Transverse colon (tissue), 4 donors: ENCODE measurements at regions not wholly inside any gene's neighbourhood (a gene's known extent, or its start where the extent isn't known, plus 50 kb on each side); places are given as distances from the start of the nearest gene placed in this dataset.

Experiments used
- DNase-seq: peaks from one replicate; pipeline ENCODE4 v3.0.0-alpha.2; 2019
- H3K27ac ChIP-seq, 4 donors: fragments of 200-600 bp; sonication (generic); 2 replicates each; pipeline ENCODE4 v1.5.1; 2016 to 2018; ENCODE audit warnings: inconsistent platforms in 4 of 4
- H3K27me3 ChIP-seq: fragments of 200-600 bp; sonication (generic); 2 replicates; pipeline ENCODE4 v1.5.1; 2017; ENCODE audit warnings: inconsistent platforms
- H3K36me3 ChIP-seq, 4 donors: fragments of 200-600 bp; sonication (generic); 2 replicates each; pipeline ENCODE4 v1.5.1; 2017 to 2019; ENCODE audit warnings: inconsistent platforms in 4 of 4
- H3K4me1 ChIP-seq, 4 donors: fragments of 200-600 bp; sonication (generic); 2 replicates each; pipeline ENCODE4 v1.5.1; 2017 to 2020; ENCODE audit warnings: inconsistent platforms in 4 of 4
- H3K4me3 ChIP-seq, 4 donors: fragments of 200-600 bp; sonication (generic); 1 replicate in 1 of 4; 2 replicates in 3 of 4; pipeline versions ENCODE4 v1.5.1 to v1.6.1; 2017 to 2019; ENCODE audit warnings: inconsistent platforms in 4 of 4
- H3K9me3 ChIP-seq, 2 donors: fragments of 200-600 bp; sonication (generic); 2 replicates each; pipeline ENCODE4 v1.5.1; 2017 to 2019; ENCODE audit warnings: inconsistent platforms in 2 of 2
- EP300 ChIP-seq: sonication (generic); formaldehyde crosslinking; IDR thresholded peaks from one replicate; pipeline ENCODE4 v1.6.1; 2017; ENCODE audit warnings: antibody characterized with exemption, low read depth
- POLR2A ChIP-seq: fragments of 450-650 bp; IDR thresholded peaks from one replicate; pipeline ENCODE4 v1.6.1; 2016; ENCODE audit warnings: antibody characterized with exemption, mild to moderate bottlenecking, moderate library complexity
- POLR2AphosphoS5 ChIP-seq, 3 donors: sonication (generic); formaldehyde crosslinking; IDR thresholded peaks; one replicate each; pipeline ENCODE4 v1.6.1; 2016; ENCODE audit warnings: antibody characterized with exemption in 3 of 3
- WGBS, 2 donors: methylation state at CpG; one replicate each; pipeline ENCODE4 v1.1.5; 2018; ENCODE audit warnings: low coverage in 1 of 2; 5-methylcytosine and 5-hydroxymethylcytosine counted together
- in situ Hi-C, 4 donors: fragments of 200-750 bp; cut with MboI; loops; one replicate each; pipeline versions ENCODE4 v1.15.0 to v1.15.1; 2017; ENCODE audit warnings: low sequenced_read_pairs in 3 of 4, low pct_ligation_motif_present in 1 of 4, low pct_unique_long_range_greater_than_20kb in 1 of 4
- intact Hi-C: fragments of 100-400 bp; cut with DNase I; formaldehyde crosslinking; loops from one replicate; pipeline ENCODE4 v1.15.1; 2023; ENCODE audit warnings: low total_unique reads
- TF ChIP-seq, protein P1 (sequence below), 5 experiments: fragments of 200-600 bp in 3 of 5; fragments of 450-650 bp in 2 of 5; sonication (generic) in 3 of 5; IDR thresholded peaks; 1 replicate in 2 of 5; 2 replicates in 3 of 5; pipeline ENCODE4 v1.5.1; 2016 to 2017; ENCODE audit warnings: antibody characterized with exemption in 5 of 5, inconsistent platforms in 3 of 5, mild to moderate bottlenecking in 2 of 5, moderate library complexity in 1 of 5

- H3K36me3 ChIP-seq = no peaks in the 10 kb centered on the region
- TF ChIP-seq POLR2A (no peak), POLR2AphosphoS5 (IDR thresholded peaks at IDR 0.05) (no peak)
- no peak overlapping the region for H3K4me3 ChIP-seq
- in situ Hi-C loops = no loop called here
- no peak overlapping the region for H3K27ac ChIP-seq
- DNase-seq = no peak
- intact Hi-C loops = no loop called here
- no peaks in the 10 kb centered on the region for H3K9me3 ChIP-seq
- H3K27me3 ChIP-seq = peaks cover 15% of the 10 kb centered on the region
- WGBS, 2 donors = 90 to 100% methylated on average over 2 to 7 of the region's 7 CpGs
- no peaks in the 10 kb centered on the region for H3K4me1 ChIP-seq
Observed at GRCh38 chr3:44109771-44110361, 131.8 kb upstream of the TOPAZ1 start.

- no peaks in the 10 kb centered on the region for H3K36me3 ChIP-seq
- 72 to 93% methylated on average over 2 to 9 of the region's 9 CpGs for WGBS, 2 donors
- no peak for DNase-seq
- H3K27ac ChIP-seq = no peak overlapping the region
- no peaks in the 10 kb centered on the region for H3K9me3 ChIP-seq
- TF ChIP-seq POLR2AphosphoS5 (IDR thresholded peaks at IDR 0.05) (no peak), EP300 (no peak), POLR2A (no peak)
- TF ChIP-seq, protein P1, sequence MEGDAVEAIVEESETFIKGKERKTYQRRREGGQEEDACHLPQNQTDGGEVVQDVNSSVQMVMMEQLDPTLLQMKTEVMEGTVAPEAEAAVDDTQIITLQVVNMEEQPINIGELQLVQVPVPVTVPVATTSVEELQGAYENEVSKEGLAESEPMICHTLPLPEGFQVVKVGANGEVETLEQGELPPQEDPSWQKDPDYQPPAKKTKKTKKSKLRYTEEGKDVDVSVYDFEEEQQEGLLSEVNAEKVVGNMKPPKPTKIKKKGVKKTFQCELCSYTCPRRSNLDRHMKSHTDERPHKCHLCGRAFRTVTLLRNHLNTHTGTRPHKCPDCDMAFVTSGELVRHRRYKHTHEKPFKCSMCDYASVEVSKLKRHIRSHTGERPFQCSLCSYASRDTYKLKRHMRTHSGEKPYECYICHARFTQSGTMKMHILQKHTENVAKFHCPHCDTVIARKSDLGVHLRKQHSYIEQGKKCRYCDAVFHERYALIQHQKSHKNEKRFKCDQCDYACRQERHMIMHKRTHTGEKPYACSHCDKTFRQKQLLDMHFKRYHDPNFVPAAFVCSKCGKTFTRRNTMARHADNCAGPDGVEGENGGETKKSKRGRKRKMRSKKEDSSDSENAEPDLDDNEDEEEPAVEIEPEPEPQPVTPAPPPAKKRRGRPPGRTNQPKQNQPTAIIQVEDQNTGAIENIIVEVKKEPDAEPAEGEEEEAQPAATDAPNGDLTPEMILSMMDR (IDR thresholded peaks at IDR 0.05) = no peak
- intact Hi-C loops (no loop called here), in situ Hi-C loops (no loop called here)
- H3K27me3 ChIP-seq = peaks cover 16% of the 10 kb centered on the region
- H3K4me3 ChIP-seq = no peak overlapping the region
- no peaks in the 10 kb centered on the region for H3K4me1 ChIP-seq
Observed at GRCh38 chr3:44110648-44111047, 131.0 kb upstream of the TOPAZ1 start.

DNA sequence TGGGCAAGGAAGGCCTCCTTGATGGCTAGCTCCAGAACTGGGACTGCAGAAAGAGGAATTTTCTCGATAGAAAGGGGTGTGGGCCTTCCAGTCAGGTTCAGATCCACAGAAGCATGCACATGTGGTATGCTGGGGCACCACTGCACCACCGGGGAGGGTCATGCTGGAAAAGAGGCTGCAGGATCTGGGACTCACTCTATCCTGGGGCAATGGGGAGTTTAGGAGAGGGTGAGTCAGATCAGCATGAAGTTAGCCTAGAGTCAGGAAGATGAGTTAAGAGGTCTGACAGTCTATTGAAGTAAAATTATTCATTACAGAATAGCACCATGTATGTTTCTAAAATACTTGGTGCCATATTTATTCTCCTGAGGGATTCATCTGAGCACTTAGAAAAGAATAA lies 130.2 kb upstream of the TOPAZ1 start:
- Histone ChIP-seq H3K27ac (no peak overlapping the region), H3K9me3 (no peaks in the 10 kb centered on the region), H3K36me3 (no peaks in the 10 kb centered on the region), H3K27me3 (peaks cover 12% of the 10 kb centered on the region), H3K4me1 (no peaks in the 10 kb centered on the region), H3K4me3 (no peak overlapping the region)
- DNase-seq = no peak
- no peak for TF ChIP-seq POLR2A
- TF ChIP-seq, protein P1 (IDR thresholded peaks at IDR 0.05) = no peak
- TF ChIP-seq POLR2AphosphoS5 (IDR thresholded peaks at IDR 0.05) = no peak
- no peak for TF ChIP-seq EP300
- in situ Hi-C loops (no loop called here), intact Hi-C loops (no loop called here)
- WGBS, 2 donors = 90 to 100% methylated on average over 1 to 2 of the region's 2 CpGs

DNA sequence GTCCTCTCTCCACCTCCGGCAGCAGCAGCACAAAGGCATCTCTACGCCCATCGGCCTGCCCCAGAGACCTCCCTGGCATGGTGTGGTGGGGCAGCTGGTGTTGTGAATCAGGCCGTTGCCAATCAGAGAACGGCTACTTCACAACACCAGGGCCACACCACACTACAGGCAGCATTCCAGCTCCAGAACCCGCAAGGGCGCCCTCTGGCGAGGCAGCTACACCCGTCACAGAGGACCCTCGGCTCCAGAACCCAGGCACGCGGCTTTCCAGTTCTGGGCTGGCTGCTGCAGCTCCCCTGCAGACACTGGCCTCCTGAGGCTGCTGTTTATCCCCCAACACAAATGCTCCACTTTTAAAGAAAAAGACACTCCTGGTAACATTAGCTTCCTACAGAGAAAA lies 127.5 kb upstream of the TOPAZ1 start:
- Histone ChIP-seq H3K4me3 (no peak overlapping the region), H3K27ac (no peak overlapping the region), H3K36me3 (no peaks in the 10 kb centered on the region), H3K4me1 (no peaks in the 10 kb centered on the region), H3K9me3 (no peaks in the 10 kb centered on the region), H3K27me3 (peaks cover 21% of the 10 kb centered on the region)
- 32% methylated on average over 12 of the region's 12 CpGs; no CpG with 5 or more reads in 1 of the 2 donors for WGBS, 2 donors
- intact Hi-C loops = no loop called here
- no peak for TF ChIP-seq POLR2A
- TF ChIP-seq EP300 = no peak
- no peak for TF ChIP-seq POLR2AphosphoS5 (IDR thresholded peaks at IDR 0.05)
- TF ChIP-seq, protein P1 (IDR thresholded peaks at IDR 0.05) = peak; percentile 29 to 52 (median 39)
- in situ Hi-C loops = no loop called here
- DNase-seq = peak; percentile 65

GRCh38 chr3:44117239-44117638 lies 124.4 kb upstream of the TOPAZ1 start:
- Histone ChIP-seq H3K4me3 (no peak overlapping the region), H3K27ac (no peak overlapping the region), H3K36me3 (no peaks in the 10 kb centered on the region), H3K27me3 (peaks cover 21% of the 10 kb centered on the region), H3K9me3 (no peaks in the 10 kb centered on the region), H3K4me1 (no peaks in the 10 kb centered on the region)
- in situ Hi-C loops (no loop called here), intact Hi-C loops (no loop called here)
- TF ChIP-seq EP300 (no peak), POLR2AphosphoS5 (IDR thresholded peaks at IDR 0.05) (no peak), POLR2A (no peak)
- TF ChIP-seq, protein P1 (IDR thresholded peaks at IDR 0.05) = no peak
- WGBS, 2 donors = 47 to 50% methylated on average over 1 to 2 of the region's 2 CpGs
- no peak for DNase-seq
